Esophagus muscularis mucosa (tissue), 4 donors: ENCODE measurements at regions not wholly inside any gene's neighbourhood (a gene's known extent, or its start where the extent isn't known, plus 50 kb on each side); places are given as distances from the start of the nearest gene placed in this dataset.
"Not testable (repeated sequence)": the region's sequence is repeated elsewhere in the genome, so short reads cannot be mapped to it uniquely, and the experiment has no call there.

Experiments used
- DNase-seq: peaks from one replicate; pipeline ENCODE4 v3.0.0-alpha.2; 2017; ENCODE audit errors: extremely low spot score
- H3K27ac ChIP-seq, 4 donors: fragments of 200-600 bp; sonication (generic); replicated peaks in 1 of 4; 1 replicate in 3 of 4; 2 replicates in 1 of 4; pipeline ENCODE4 v1.5.1; 2016 to 2019; ENCODE audit warnings: mild to moderate bottlenecking in 1 of 4
- H3K27me3 ChIP-seq, 4 donors: fragments of 200-600 bp; sonication (generic); one replicate each; pipeline versions ENCODE4 v1.5.1 to v1.6.0; 2016 to 2019
- H3K36me3 ChIP-seq, 4 donors: fragments of 200-600 bp; sonication (generic); one replicate each; pipeline ENCODE4 v1.5.1; 2016 to 2019
- H3K4me1 ChIP-seq, 4 donors: fragments of 200-600 bp; sonication (generic); one replicate each; pipeline ENCODE4 v1.5.1; 2016 to 2019
- H3K4me3 ChIP-seq, 4 donors: fragments of 200-600 bp; sonication (generic); 1 replicate in 2 of 4; 2 replicates in 2 of 4; pipeline ENCODE4 v1.5.1; 2016 to 2019; ENCODE audit warnings: mild to moderate bottlenecking in 4 of 4, moderate library complexity in 1 of 4
- H3K9me3 ChIP-seq, 4 donors: fragments of 200-600 bp; sonication (generic); 1 replicate in 3 of 4; 2 replicates in 1 of 4; pipeline ENCODE4 v1.5.1; 2016 to 2019
- EP300 ChIP-seq: sonication (generic); formaldehyde crosslinking; IDR thresholded peaks from one replicate; pipeline ENCODE4 v1.6.1; 2017; ENCODE audit warnings: antibody characterized with exemption
- POLR2A ChIP-seq: fragments of 450-650 bp; IDR thresholded peaks from one replicate; pipeline ENCODE4 v1.6.1; 2017; ENCODE audit warnings: antibody characterized with exemption, moderate library complexity, mild to moderate bottlenecking, low read depth
- POLR2AphosphoS5 ChIP-seq, 2 donors: sonication (generic); formaldehyde crosslinking; IDR thresholded peaks; one replicate each; pipeline ENCODE4 v1.6.1; 2017; ENCODE audit warnings: antibody characterized with exemption in 2 of 2
- WGBS: methylation state at CpG from one replicate; pipeline ENCODE4 v1.1.5; 2018; 5-methylcytosine and 5-hydroxymethylcytosine counted together
- intact Hi-C: fragments of 100-400 bp; cut with DNase I; formaldehyde crosslinking; loops from one replicate; pipeline ENCODE4 v1.15.1; 2023
- TF ChIP-seq, protein P1 (sequence below), 3 experiments: fragments of 200-600 bp in 2 of 3; fragments of 450-650 bp in 1 of 3; sonication (generic) in 2 of 3; IDR thresholded peaks; one replicate each; pipeline ENCODE4 v1.5.1; 2017 to 2019; ENCODE audit warnings: antibody characterized with exemption in 3 of 3, mild to moderate bottlenecking in 2 of 3, moderate library complexity in 1 of 3

- Histone ChIP-seq H3K27ac (no peak overlapping the region), H3K4me1 (peaks cover 0 to 8% (median 6%) of the 10 kb centered on the region in 4 donors), H3K9me3 (no peaks in the 10 kb centered on the region), H3K4me3 (no peak overlapping the region), H3K27me3 (no peaks in the 10 kb centered on the region), H3K36me3 (no peaks in the 10 kb centered on the region)
- TF ChIP-seq EP300, result no peak
- no peak for TF ChIP-seq POLR2AphosphoS5 (IDR thresholded peaks at IDR 0.05)
- intact Hi-C loops, result no loop called here
- DNase-seq, result no peak
- 65% methylated on average over 1 of the region's 1 CpG for WGBS
These were observed 469.4 kb upstream of the SPRED2 start for GRCh38 chr2:65901756-65902155.

- no peaks in the 10 kb centered on the region for H3K27me3 ChIP-seq
- no peak overlapping the region for H3K27ac ChIP-seq
- H3K4me1 ChIP-seq, result peaks cover 0 to 4% (median 2%) of the 10 kb centered on the region in 4 donors
- H3K9me3 ChIP-seq, result peaks cover 0 to 7% (median 0%) of the 10 kb centered on the region in 4 donors
- H3K36me3 ChIP-seq, result no peaks in the 10 kb centered on the region
- TF ChIP-seq POLR2A (no peak), POLR2AphosphoS5 (IDR thresholded peaks at IDR 0.05) (no peak), EP300 (no peak)
- TF ChIP-seq, protein P1, sequence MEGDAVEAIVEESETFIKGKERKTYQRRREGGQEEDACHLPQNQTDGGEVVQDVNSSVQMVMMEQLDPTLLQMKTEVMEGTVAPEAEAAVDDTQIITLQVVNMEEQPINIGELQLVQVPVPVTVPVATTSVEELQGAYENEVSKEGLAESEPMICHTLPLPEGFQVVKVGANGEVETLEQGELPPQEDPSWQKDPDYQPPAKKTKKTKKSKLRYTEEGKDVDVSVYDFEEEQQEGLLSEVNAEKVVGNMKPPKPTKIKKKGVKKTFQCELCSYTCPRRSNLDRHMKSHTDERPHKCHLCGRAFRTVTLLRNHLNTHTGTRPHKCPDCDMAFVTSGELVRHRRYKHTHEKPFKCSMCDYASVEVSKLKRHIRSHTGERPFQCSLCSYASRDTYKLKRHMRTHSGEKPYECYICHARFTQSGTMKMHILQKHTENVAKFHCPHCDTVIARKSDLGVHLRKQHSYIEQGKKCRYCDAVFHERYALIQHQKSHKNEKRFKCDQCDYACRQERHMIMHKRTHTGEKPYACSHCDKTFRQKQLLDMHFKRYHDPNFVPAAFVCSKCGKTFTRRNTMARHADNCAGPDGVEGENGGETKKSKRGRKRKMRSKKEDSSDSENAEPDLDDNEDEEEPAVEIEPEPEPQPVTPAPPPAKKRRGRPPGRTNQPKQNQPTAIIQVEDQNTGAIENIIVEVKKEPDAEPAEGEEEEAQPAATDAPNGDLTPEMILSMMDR (IDR thresholded peaks at IDR 0.05), result no peak
- H3K4me3 ChIP-seq, result no peak overlapping the region
- intact Hi-C loops, result no loop called here
- no peak for DNase-seq
- WGBS, result 86% methylated on average over 4 of the region's 4 CpGs
These were observed 464.0 kb upstream of the SPRED2 start for GRCh38 chr2:65896446-65896845.

DNA sequence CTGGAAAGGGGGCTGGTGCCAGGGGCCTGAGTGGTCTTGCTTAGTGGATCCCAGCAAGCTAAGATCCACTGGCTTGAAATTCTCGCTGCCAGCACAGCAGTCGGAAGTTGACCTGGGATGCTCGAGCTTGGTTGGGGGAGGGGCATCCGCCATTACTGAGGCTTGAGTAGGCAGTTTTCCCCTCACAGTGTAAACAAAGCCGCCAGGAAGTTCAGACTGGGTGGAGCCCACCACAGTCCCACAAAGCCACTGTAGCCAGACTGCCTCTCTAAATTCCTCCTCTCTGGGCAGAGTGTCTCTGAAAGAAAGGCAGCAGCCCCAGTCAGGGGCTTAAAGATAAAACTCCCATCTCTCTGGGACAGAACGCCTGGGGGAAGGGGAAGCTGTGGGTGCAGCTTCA is 457.7 kb upstream of the SPRED2 start:
- DNase-seq, H3K4me1 ChIP-seq, H3K27ac ChIP-seq, H3K9me3 ChIP-seq, H3K27me3 ChIP-seq, H3K36me3 ChIP-seq, H3K4me3 ChIP-seq, intact Hi-C loops: not testable (repeated sequence)
- WGBS, result 60% methylated on average over 6 of the region's 6 CpGs

DNA sequence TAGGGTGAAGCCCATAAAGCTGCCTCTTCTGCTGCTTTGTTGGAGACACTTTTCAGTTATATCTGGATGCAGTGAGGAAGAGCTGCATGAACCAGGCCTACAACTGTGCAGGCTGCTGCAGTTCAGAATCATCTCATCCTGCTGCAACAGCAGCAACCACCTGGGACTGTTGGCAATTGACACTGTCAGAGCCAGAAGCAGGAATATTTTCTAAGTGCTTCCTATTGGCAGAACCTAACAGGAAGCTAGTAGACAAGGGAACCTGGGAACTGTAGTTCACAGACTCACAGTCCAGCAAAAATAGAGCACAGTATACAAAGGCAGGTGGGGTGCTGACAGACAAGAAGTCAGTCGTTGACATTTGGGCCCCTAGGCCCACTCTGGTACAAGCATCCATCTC is 452.9 kb upstream of the SPRED2 start:
- Histone ChIP-seq H3K9me3 (peaks cover 0 to 1% (median 0%) of the 10 kb centered on the region in 4 donors), H3K27ac (no peak overlapping the region), H3K36me3 (no peaks in the 10 kb centered on the region), H3K4me1 (no peaks in the 10 kb centered on the region), H3K4me3 (no peak overlapping the region), H3K27me3 (no peaks in the 10 kb centered on the region)
- DNase-seq, result no peak
- no peak for TF ChIP-seq POLR2AphosphoS5 (IDR thresholded peaks at IDR 0.05)
- TF ChIP-seq POLR2A, result no peak
- no peak for TF ChIP-seq EP300
- TF ChIP-seq, protein P1 (IDR thresholded peaks at IDR 0.05), result no peak
- intact Hi-C loops, result no loop called here
- WGBS, result 36% methylated on average over 1 of the region's 1 CpG

- Histone ChIP-seq H3K36me3 (no peaks in the 10 kb centered on the region), H3K27me3 (no peaks in the 10 kb centered on the region), H3K9me3 (no peaks in the 10 kb centered on the region), H3K4me3 (no peak overlapping the region), H3K4me1 (no peaks in the 10 kb centered on the region), H3K27ac (no peak overlapping the region)
- WGBS, result 79% methylated on average over 1 of the region's 1 CpG
- DNase-seq, result no peak
- TF ChIP-seq EP300, result no peak
- TF ChIP-seq POLR2AphosphoS5 (IDR thresholded peaks at IDR 0.05), result no peak
- no peak for TF ChIP-seq POLR2A
- TF ChIP-seq, protein P1 (IDR thresholded peaks at IDR 0.05), result no peak
- intact Hi-C loops, result no loop called here
These were observed 449.2 kb upstream of the SPRED2 start for GRCh38 chr2:65881592-65881991.

- H3K27me3 ChIP-seq, result no peaks in the 10 kb centered on the region
- no peak for TF ChIP-seq POLR2AphosphoS5 (IDR thresholded peaks at IDR 0.05)
- TF ChIP-seq, protein P1 (IDR thresholded peaks at IDR 0.05), result no peak
- WGBS, result 89% methylated on average over 8 of the region's 8 CpGs
- intact Hi-C loops, result no loop called here
- DNase-seq, result no peak
- H3K4me1 ChIP-seq, result no peaks in the 10 kb centered on the region
- no peaks in the 10 kb centered on the region for H3K9me3 ChIP-seq
- H3K36me3 ChIP-seq, result no peaks in the 10 kb centered on the region
- no peak overlapping the region for H3K27ac ChIP-seq
- H3K4me3 ChIP-seq, result no peak overlapping the region
These were observed 448.0 kb upstream of the SPRED2 start for GRCh38 chr2:65880436-65880835.
